ENCODE measurements at regions not wholly inside any gene's neighbourhood (a gene's known extent, or its start where the extent isn't known, plus 50 kb on each side); places are given as distances from the start of the nearest gene placed in this dataset.
"Not testable (repeated sequence)": the region's sequence is repeated elsewhere in the genome, so short reads cannot be mapped to it uniquely, and the experiment has no call there.

GRCh38 chr3:197394464-197395321 lies 96.3 kb upstream of the DLG1 start:
- Histone ChIP-seq H3K79me2 (ENCODE audit: insufficient read depth, low read length) (no peaks in the 10 kb centered on the region), H2AFZ (ENCODE audit: low read depth, low read length) (no peak overlapping the region), H3K27ac (ENCODE audit: low read length) (no peak overlapping the region), H4K20me1 (ENCODE audit: insufficient read depth, low read length) (no peaks in the 10 kb centered on the region), H3K4me3 (ENCODE audit: low read depth in 1 of 2, low read length in 2 of 2) (no peak overlapping the region), H3K9ac (ENCODE audit: low read depth, low read length) (no peak overlapping the region), H3K9me3 (ENCODE audit: insufficient read depth, low read length, severe bottlenecking) (no peaks in the 10 kb centered on the region), H3K4me1 (ENCODE audit: insufficient read depth, low read length) (no peaks in the 10 kb centered on the region), H3K4me2 (ENCODE audit: insufficient read depth, low read length) (no peak overlapping the region), H3K27me3 (ENCODE audit: insufficient read depth, low read length, poor library complexity) (no peaks in the 10 kb centered on the region), H3K36me3 (ENCODE audit: insufficient read depth, low read length) (no peaks in the 10 kb centered on the region)
- ATAC-seq (ENCODE audit: insufficient read depth, low read depth): no peak
- DNase-seq: no peak
- TF ChIP-seq EZH2 (IDR thresholded peaks at IDR 0.05; ENCODE audit: borderline replicate concordance, low read depth, low read length, severe bottlenecking) (no peak), CTCF (IDR thresholded peaks at IDR 0.05; ENCODE audit: borderline replicate concordance, extremely low read depth, low read length, poor library complexity, severe bottlenecking) (no peak)

GRCh38 chr3:197394126-197394463 lies 95.7 kb upstream of the DLG1 start:
- not testable (repeated sequence) for DNase-seq; H3K4me3 ChIP-seq (ENCODE audit: low read depth in 1 of 2, low read length in 2 of 2); H3K4me1 ChIP-seq (ENCODE audit: insufficient read depth, low read length); ATAC-seq (ENCODE audit: insufficient read depth, low read depth); H3K27me3 ChIP-seq (ENCODE audit: insufficient read depth, low read length, poor library complexity); H3K9me3 ChIP-seq (ENCODE audit: insufficient read depth, low read length, severe bottlenecking); H2AFZ ChIP-seq (ENCODE audit: low read depth, low read length); H3K27ac ChIP-seq (ENCODE audit: low read length); H3K79me2 ChIP-seq (ENCODE audit: insufficient read depth, low read length); H3K36me3 ChIP-seq (ENCODE audit: insufficient read depth, low read length); H3K4me2 ChIP-seq (ENCODE audit: insufficient read depth, low read length); H3K9ac ChIP-seq (ENCODE audit: low read depth, low read length); H4K20me1 ChIP-seq (ENCODE audit: insufficient read depth, low read length)

GRCh38 chr3:197393711-197394110 lies 95.3 kb upstream of the DLG1 start:
- Histone ChIP-seq H3K9ac (ENCODE audit: low read depth, low read length) (no peak overlapping the region), H4K20me1 (ENCODE audit: insufficient read depth, low read length) (no peaks in the 10 kb centered on the region), H3K4me1 (ENCODE audit: insufficient read depth, low read length) (no peaks in the 10 kb centered on the region), H3K4me2 (ENCODE audit: insufficient read depth, low read length) (no peak overlapping the region), H3K27me3 (ENCODE audit: insufficient read depth, low read length, poor library complexity) (no peaks in the 10 kb centered on the region), H3K4me3 (ENCODE audit: low read depth in 1 of 2, low read length in 2 of 2) (no peak overlapping the region), H3K79me2 (ENCODE audit: insufficient read depth, low read length) (no peaks in the 10 kb centered on the region), H3K36me3 (ENCODE audit: insufficient read depth, low read length) (no peaks in the 10 kb centered on the region), H3K9me3 (ENCODE audit: insufficient read depth, low read length, severe bottlenecking) (no peaks in the 10 kb centered on the region), H3K27ac (ENCODE audit: low read length) (no peak overlapping the region), H2AFZ (ENCODE audit: low read depth, low read length) (no peak overlapping the region)
- TF ChIP-seq EZH2 (IDR thresholded peaks at IDR 0.05; ENCODE audit: borderline replicate concordance, low read depth, low read length, severe bottlenecking) (no peak), CTCF (IDR thresholded peaks at IDR 0.05; ENCODE audit: borderline replicate concordance, extremely low read depth, low read length, poor library complexity, severe bottlenecking) (no peak)
- DNase-seq: no peak
- no peak for ATAC-seq (ENCODE audit: insufficient read depth, low read depth)

GRCh38 chr3:197392961-197393360 lies 94.5 kb upstream of the DLG1 start:
- Histone ChIP-seq H3K27ac (ENCODE audit: low read length) (no peak overlapping the region), H3K4me2 (ENCODE audit: insufficient read depth, low read length) (no peak overlapping the region), H3K79me2 (ENCODE audit: insufficient read depth, low read length) (no peaks in the 10 kb centered on the region), H3K9ac (ENCODE audit: low read depth, low read length) (no peak overlapping the region), H3K4me1 (ENCODE audit: insufficient read depth, low read length) (no peaks in the 10 kb centered on the region), H4K20me1 (ENCODE audit: insufficient read depth, low read length) (no peaks in the 10 kb centered on the region), H3K9me3 (ENCODE audit: insufficient read depth, low read length, severe bottlenecking) (no peaks in the 10 kb centered on the region), H3K36me3 (ENCODE audit: insufficient read depth, low read length) (no peaks in the 10 kb centered on the region), H3K27me3 (ENCODE audit: insufficient read depth, low read length, poor library complexity) (no peaks in the 10 kb centered on the region), H2AFZ (ENCODE audit: low read depth, low read length) (no peak overlapping the region), H3K4me3 (ENCODE audit: low read depth in 1 of 2, low read length in 2 of 2) (no peak overlapping the region)
- ATAC-seq (ENCODE audit: insufficient read depth, low read depth) (no peak), DNase-seq (no peak)
- TF ChIP-seq CTCF (IDR thresholded peaks at IDR 0.05; ENCODE audit: borderline replicate concordance, extremely low read depth, low read length, poor library complexity, severe bottlenecking) (no peak), EZH2 (IDR thresholded peaks at IDR 0.05; ENCODE audit: borderline replicate concordance, low read depth, low read length, severe bottlenecking) (no peak)

All from DND-41 (cell line).